Tongue (tissue), 1 donor: ENCODE measurements at regions not wholly inside any gene's neighbourhood (a gene's known extent, or its start where the extent isn't known, plus 50 kb on each side); places are given as distances from the start of the nearest gene placed in this dataset.

Experiments used
- DNase-seq: peaks from one replicate; pipeline ENCODE4 v3.0.0-alpha.2; 2015

- no peak for DNase-seq
Observed at GRCh38 chr22:47805394-47805935, 1043.0 kb downstream of the TBC1D22A start.

- DNase-seq: no peak
Observed at GRCh38 chr22:47804281-47804680, 1041.8 kb downstream of the TBC1D22A start.

- no peak for DNase-seq
Observed at GRCh38 chr22:47802421-47802820, 1040.0 kb downstream of the TBC1D22A start.

- no peak for DNase-seq
Observed at GRCh38 chr22:47801541-47802245, 1039.2 kb downstream of the TBC1D22A start.

- DNase-seq: no peak
Observed at GRCh38 chr22:47798229-47798628, 1035.8 kb downstream of the TBC1D22A start.

GRCh38 chr22:47797342-47797945 lies 1035.0 kb downstream of the TBC1D22A start:
- DNase-seq: no peak

- DNase-seq: no peak
Observed at GRCh38 chr22:47796128-47796908, 1033.9 kb downstream of the TBC1D22A start.

- DNase-seq: no peak
Observed at GRCh38 chr22:47795477-47796127, 1033.2 kb downstream of the TBC1D22A start.

GRCh38 chr22:47794851-47795250 lies 1032.4 kb downstream of the TBC1D22A start:
- no peak for DNase-seq

GRCh38 chr22:47793304-47794101 lies 1031.1 kb downstream of the TBC1D22A start:
- no peak for DNase-seq

- no peak for DNase-seq
Observed at GRCh38 chr22:47789171-47789570, 1026.7 kb downstream of the TBC1D22A start.

GRCh38 chr22:47788461-47788860 lies 1026.0 kb downstream of the TBC1D22A start:
- DNase-seq: no peak

- no peak for DNase-seq
Observed at GRCh38 chr22:47787501-47788227, 1025.2 kb downstream of the TBC1D22A start.

GRCh38 chr22:47786650-47787290 lies 1024.3 kb downstream of the TBC1D22A start:
- DNase-seq: no peak

- no peak for DNase-seq
Observed at GRCh38 chr22:47784991-47785390, 1022.5 kb downstream of the TBC1D22A start.

GRCh38 chr22:47784367-47784983 lies 1022.0 kb downstream of the TBC1D22A start:
- DNase-seq: no peak

- no peak for DNase-seq
Observed at GRCh38 chr22:47783433-47784366, 1021.2 kb downstream of the TBC1D22A start.

GRCh38 chr22:47782328-47783075 lies 1020.1 kb downstream of the TBC1D22A start:
- DNase-seq: no peak
